GM23338 (cell line): ENCODE measurements at regions not wholly inside any gene's neighbourhood (a gene's known extent, or its start where the extent isn't known, plus 50 kb on each side); places are given as distances from the start of the nearest gene placed in this dataset.

Experiments used
- ATAC-seq: fragments of 200-7000 bp; cut with Tn5 transposase; 3 replicates; pipeline ENCODE4 v1.9.1; 2020
- DNase-seq: peaks from one replicate; pipeline ENCODE4 v3.0.0-alpha.2; 2015; ENCODE audit warnings: low spot score
- H2AFZ ChIP-seq: fragments of 200-600 bp; sonication (generic); 2 replicates; pipeline ENCODE4 v1.8.0; 2016; ENCODE audit warnings: antibody characterized with exemption, mild to moderate bottlenecking, moderate library complexity
- H3F3A ChIP-seq: fragments of 200-600 bp; sonication (generic); replicated peaks from 2 replicates; pipeline ENCODE4 v1.8.0; 2017; ENCODE audit warnings: antibody characterized with exemption, mixed run types, low read depth
- H3K27ac ChIP-seq: fragments of 200-600 bp; sonication (generic); 2 replicates; pipeline ENCODE4 v1.6.1; 2016; ENCODE audit warnings: low read depth
- H3K27me3 ChIP-seq: fragments of 200-600 bp; sonication (generic); 2 replicates; pipeline ENCODE4 v1.8.0; 2016; ENCODE audit warnings: mild to moderate bottlenecking, mixed run types, moderate library complexity; ENCODE audit not compliant: insufficient read depth
- H3K36me3 ChIP-seq: fragments of 200-600 bp; sonication (generic); 2 replicates; pipeline ENCODE4 v1.8.0; 2016; ENCODE audit warnings: mild to moderate bottlenecking; ENCODE audit not compliant: insufficient read depth
- H3K4me1 ChIP-seq: fragments of 200-600 bp; sonication (generic); 2 replicates; pipeline ENCODE4 v1.8.0; 2016; ENCODE audit warnings: mild to moderate bottlenecking, moderate library complexity; ENCODE audit not compliant: insufficient read depth
- H3K4me2 ChIP-seq: fragments of 200-600 bp; sonication (generic); 2 replicates; pipeline ENCODE4 v1.7.1; 2017; ENCODE audit warnings: mixed run types
- H3K4me3 ChIP-seq: fragments of 200-600 bp; sonication (generic); 2 replicates; pipeline ENCODE4 v1.6.1; 2016; ENCODE audit warnings: mixed run types
- H3K79me2 ChIP-seq: fragments of 200-600 bp; sonication (generic); replicated peaks from 2 replicates; pipeline ENCODE4 v1.8.0; 2017; ENCODE audit warnings: mild to moderate bottlenecking; ENCODE audit not compliant: insufficient read depth
- H3K9me2 ChIP-seq: fragments of 200-600 bp; sonication (generic); 2 replicates; pipeline ENCODE4 v1.8.0; 2017; ENCODE audit not compliant: insufficient read depth
- H4K20me1 ChIP-seq: fragments of 200-600 bp; sonication (generic); replicated peaks from 2 replicates; pipeline ENCODE4 v1.8.0; 2017; ENCODE audit warnings: mild to moderate bottlenecking; ENCODE audit not compliant: insufficient read depth
- H3K27ac Mint-ChIP-seq: 2 replicates; pipeline ENCODE4 v1.8.0; 2020; ENCODE audit warnings: inconsistent platforms, mild to moderate bottlenecking, moderate library complexity, mixed read lengths
- H3K27me3 Mint-ChIP-seq: 3 replicates; pipeline ENCODE4 v1.8.0; 2022; ENCODE audit warnings: low read depth, mild to moderate bottlenecking, moderate library complexity, mixed read lengths, inconsistent platforms; ENCODE audit not compliant: insufficient read depth, poor library complexity
- H3K36me3 Mint-ChIP-seq: 3 replicates; pipeline ENCODE4 v1.8.0; 2021; ENCODE audit warnings: low read depth, mild to moderate bottlenecking, inconsistent platforms, moderate library complexity, mixed read lengths
- H3K4me1 Mint-ChIP-seq: 3 replicates; pipeline ENCODE4 v1.8.0; 2020; ENCODE audit warnings: mild to moderate bottlenecking, inconsistent platforms, mixed read lengths
- H3K4me3 Mint-ChIP-seq: 3 replicates; pipeline ENCODE4 v1.8.0; 2021; ENCODE audit warnings: moderate library complexity, mild to moderate bottlenecking, inconsistent platforms, mixed read lengths
- H3K9me3 Mint-ChIP-seq: 3 replicates; pipeline ENCODE4 v1.8.0; 2020; ENCODE audit warnings: moderate library complexity, mild to moderate bottlenecking, inconsistent platforms, mixed read lengths
- CREB1 ChIP-seq: fragments of 250-450 bp; sonication (Bioruptor Pico); IDR thresholded peaks from 2 replicates; pipeline ENCODE4 v1.5.0; 2020; ENCODE audit warnings: low read depth, mild to moderate bottlenecking, moderate library complexity
- CTCF ChIP-seq, 2 experiments: fragments of 200-600 bp in 1 of 2; sonication (generic) in 1 of 2; conservative IDR thresholded peaks; 2 replicates each; pipeline versions ENCODE4 v1.5.1 to v1.6.1; 2016 to 2017; ENCODE audit warnings: antibody characterized with exemption in 2 of 2, low read depth in 2 of 2, mild to moderate bottlenecking in 2 of 2, moderate library complexity in 1 of 2
- ETS1 ChIP-seq: IDR thresholded peaks from 2 replicates; pipeline ENCODE4 v1.6.1; 2016; ENCODE audit warnings: antibody characterized with exemption
- EZH2 ChIP-seq: fragments of 200-600 bp; sonication (generic); IDR thresholded peaks from one replicate; pipeline ENCODE4 v1.8.0; 2017; ENCODE audit warnings: antibody characterized with exemption, mild to moderate bottlenecking, low read depth; ENCODE audit not compliant: unreplicated experiment
- EZH2phosphoT487 ChIP-seq: fragments of 200-600 bp; sonication (generic); IDR thresholded peaks from one replicate; pipeline ENCODE4 v1.8.1; 2018; ENCODE audit warnings: antibody characterized with exemption; ENCODE audit not compliant: unreplicated experiment
- JUNB ChIP-seq: IDR thresholded peaks from one replicate; pipeline ENCODE4 v1.6.1; 2016; ENCODE audit warnings: antibody characterized with exemption; ENCODE audit not compliant: unreplicated experiment
- NANOG ChIP-seq: IDR thresholded peaks from 2 replicates; pipeline ENCODE4 v1.6.1; 2016; ENCODE audit warnings: antibody characterized with exemption, borderline replicate concordance
- REST ChIP-seq: IDR thresholded peaks from one replicate; pipeline ENCODE4 v1.6.1; 2018; ENCODE audit warnings: antibody characterized with exemption; ENCODE audit not compliant: unreplicated experiment
- ZNF114 ChIP-seq: fragments of 250-450 bp; sonication (Bioruptor Pico); IDR thresholded peaks from 2 replicates; pipeline ENCODE4 v1.5.0; 2020; ENCODE audit warnings: mild to moderate bottlenecking, moderate library complexity
- ZNF462 ChIP-seq: fragments of 250-450 bp; sonication (Bioruptor Pico); IDR thresholded peaks from 2 replicates; pipeline ENCODE4 v1.5.0; 2020; ENCODE audit warnings: mild to moderate bottlenecking, moderate library complexity

GRCh38 chr2:2730301-2730833 lies 399.3 kb upstream of the MYT1L start (continued):
- TF ChIP-seq ZNF462 (CRISPR knock-in tag) (no peak), ZNF114 (no peak), NANOG (no peak), JUNB (no peak), CREB1 (CRISPR knock-in tag) (no peak), EZH2 (no peak), CTCF (conservative IDR thresholded peaks at IDR 0.05; ENCODE audit: low read depth in 2 of 2) (no peak)

- H2AFZ ChIP-seq = peak overlapping the region; percentile 32; the same call in 1 of the 2 replicates
- no peaks in the 10 kb centered on the region for H3K9me2 ChIP-seq
- Mint-ChIP-seq H3K27me3 (peaks cover 8% of the 10 kb centered on the region), H3K27ac (no peak overlapping the region), H3K9me3 (no peaks in the 10 kb centered on the region), H3K4me3 (no peak overlapping the region), H3K4me1 (peaks cover 6% of the 10 kb centered on the region; the same call in 2 of the 3 replicates), H3K36me3 (no peaks in the 10 kb centered on the region)
- H3K4me2 ChIP-seq = no peak overlapping the region
- no peaks in the 10 kb centered on the region for H3F3A ChIP-seq
- DNase-seq (no peak), ATAC-seq (no peak)
- no peaks in the 10 kb centered on the region for H3K36me3 ChIP-seq
- no peak overlapping the region for H3K4me3 ChIP-seq
- H3K27ac ChIP-seq = no peak overlapping the region
- H3K4me1 ChIP-seq = no peaks in the 10 kb centered on the region
- no peaks in the 10 kb centered on the region for H3K27me3 ChIP-seq
- no peaks in the 10 kb centered on the region for H4K20me1 ChIP-seq
- no peaks in the 10 kb centered on the region for H3K79me2 ChIP-seq
- TF ChIP-seq ZNF114 (no peak), EZH2 (no peak), NANOG (no peak), EZH2phosphoT487 (no peak), JUNB (no peak), ETS1 (no peak), REST (no peak)
These were observed 398.2 kb upstream of the MYT1L start for GRCh38 chr2:2729246-2729645.
